ENCODE measurements at regions not wholly inside any gene's neighbourhood (a gene's known extent, or its start where the extent isn't known, plus 50 kb on each side); places are given as distances from the start of the nearest gene placed in this dataset.

DNA sequence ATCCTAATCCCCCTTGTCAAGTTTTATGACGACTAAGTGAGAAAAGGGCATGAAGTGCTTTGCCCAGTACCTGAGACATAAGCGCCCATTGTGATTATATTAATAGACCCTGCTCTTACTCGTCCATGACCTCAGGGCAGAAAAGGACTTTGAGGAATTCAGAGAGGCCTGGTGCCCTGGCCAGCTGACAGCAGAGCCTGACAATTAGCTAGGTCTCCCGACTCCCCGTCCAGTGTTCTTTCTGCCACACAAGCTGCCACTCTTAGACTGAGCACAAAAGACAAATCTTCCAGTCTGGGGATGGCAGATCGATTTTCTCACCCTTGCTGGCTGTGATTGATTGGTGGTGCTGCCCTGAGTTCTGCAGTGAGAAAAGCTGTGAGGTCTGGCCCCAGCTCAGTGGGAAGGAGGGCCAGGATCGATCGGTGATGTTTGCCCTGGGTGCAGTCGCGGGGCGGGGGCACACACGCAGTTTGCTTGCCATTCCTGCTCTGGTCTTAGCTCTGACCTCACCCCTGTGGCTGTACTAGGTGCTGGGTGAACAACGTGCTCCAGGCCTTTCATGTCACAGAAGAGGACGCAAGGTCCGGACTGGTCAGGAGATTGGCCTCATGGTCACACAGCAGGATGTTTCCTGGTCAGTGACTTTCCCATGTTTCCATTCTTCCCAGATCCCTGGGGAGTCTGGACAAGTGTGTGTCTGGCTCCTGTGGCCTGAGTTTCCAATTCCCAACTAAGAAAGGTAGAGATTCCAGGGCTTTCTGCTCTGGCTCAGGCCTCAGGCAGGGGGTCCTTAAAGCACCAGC, 67.4 kb upstream of the TLE3 start:
- no peak for DNase-seq

- no peak for DNase-seq
Observed at GRCh38 chr15:70164156-70164900, 66.6 kb upstream of the TLE3 start.

DNA sequence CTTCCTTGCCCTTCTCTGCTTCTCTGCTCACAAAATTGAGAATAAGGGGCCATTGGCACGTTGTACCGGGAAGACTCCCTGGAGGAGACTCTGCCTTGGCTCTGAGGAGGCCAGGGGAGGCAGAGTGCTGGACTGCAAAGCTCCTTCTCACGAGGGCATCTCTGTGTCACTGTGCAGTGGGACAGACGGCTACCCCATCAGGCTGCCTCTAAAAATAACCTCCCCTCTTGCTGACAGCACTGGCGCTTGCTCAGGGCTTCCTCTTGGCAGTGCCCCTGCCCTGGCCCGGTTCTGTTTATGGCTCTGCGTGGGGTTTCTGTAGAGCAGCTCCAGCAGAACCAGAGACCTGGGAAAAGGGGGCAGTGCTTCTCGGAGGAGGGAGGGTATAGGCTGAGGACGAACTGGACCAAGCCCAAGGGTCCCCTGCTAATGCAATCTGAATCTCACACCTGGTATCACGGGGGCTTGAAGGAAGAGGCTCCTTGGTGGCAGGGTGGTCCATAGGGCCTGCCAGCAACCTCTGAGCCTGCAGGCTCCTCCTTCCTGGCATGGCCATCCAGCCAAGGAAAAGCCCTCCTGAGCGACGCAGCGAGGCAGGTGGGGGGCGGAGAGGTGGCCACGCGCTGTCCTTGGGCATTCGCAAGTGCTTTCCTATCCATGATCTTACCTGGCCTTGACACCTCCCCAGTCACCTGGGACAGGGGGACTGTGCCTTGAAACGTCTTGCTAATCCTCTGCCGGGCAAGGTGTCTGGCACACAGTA, 63.3 kb upstream of the TLE3 start:
- DNase-seq = no peak

DNA sequence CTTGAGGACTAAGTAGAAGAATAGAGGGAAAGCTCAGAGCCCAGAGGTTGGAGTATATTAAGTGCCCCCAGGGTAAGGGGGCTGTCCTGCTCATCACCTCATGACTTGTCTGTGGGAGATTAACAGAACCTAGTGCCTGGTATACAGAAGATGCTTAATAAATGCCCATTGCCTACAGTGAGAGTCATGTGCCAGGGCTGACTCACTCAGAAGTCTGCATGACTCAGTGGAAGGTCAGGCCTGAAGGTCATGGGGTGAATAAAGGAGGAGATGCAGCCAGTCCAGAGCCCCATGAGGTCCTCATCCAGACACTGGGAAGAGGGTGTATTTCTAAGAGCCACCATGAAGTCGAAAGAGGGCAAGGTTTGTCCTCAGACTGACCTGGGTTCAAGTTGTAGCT, 62.5 kb upstream of the TLE3 start:
- DNase-seq = no peak

DNA sequence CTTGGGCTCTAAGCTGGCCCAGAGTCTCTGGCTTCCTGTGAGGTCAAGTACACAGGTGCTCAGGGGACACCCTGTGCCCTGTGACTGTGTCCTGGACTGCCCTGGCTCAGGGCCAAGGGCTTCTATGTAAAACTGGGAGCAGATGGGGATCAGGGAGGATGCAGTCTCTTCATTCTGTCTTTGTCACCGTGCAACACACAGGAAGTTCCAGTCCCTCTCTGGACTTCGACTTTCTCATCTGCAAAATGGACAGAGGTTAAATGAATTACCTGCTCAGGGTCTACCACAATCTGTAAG, 61.9 kb upstream of the TLE3 start:
- no peak for DNase-seq

GRCh38 chr15:70159001-70159712, 61.4 kb upstream of the TLE3 start:
- no peak for DNase-seq

DNA sequence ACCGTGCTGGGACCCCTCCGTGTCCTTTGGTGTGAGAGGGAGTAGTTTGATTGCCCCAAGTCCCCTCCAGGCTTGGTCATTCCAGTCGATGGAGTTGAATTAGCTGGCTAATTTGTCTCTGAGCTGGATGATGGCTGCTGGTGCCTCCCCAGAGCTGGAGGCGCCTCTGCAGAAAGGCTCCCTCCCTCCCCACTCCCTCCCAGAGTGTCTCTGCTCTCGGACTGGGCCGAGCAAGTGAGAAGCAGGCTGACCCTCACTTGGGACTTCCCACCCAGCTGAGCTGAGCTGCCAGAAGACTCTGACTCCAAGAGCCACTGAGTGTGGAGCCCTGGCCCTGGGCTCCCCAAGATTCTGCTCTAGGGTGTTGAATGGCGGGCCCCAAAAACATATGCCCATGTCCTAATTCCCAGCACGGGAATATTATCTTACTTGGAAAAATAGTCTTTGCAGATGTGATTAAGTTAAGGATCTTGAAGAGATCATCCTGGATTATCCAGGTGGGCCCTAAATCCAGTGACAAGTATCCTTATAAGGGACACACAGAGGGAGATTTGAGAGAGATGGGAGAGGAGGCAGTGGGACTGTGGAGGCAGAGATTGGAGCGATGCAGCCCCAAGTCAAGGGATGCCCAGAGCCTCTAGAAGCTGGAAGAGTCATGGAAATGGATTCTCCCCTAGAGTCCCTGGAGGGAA, 60.7 kb upstream of the TLE3 start:
- no peak for DNase-seq

- peak; percentile 15 for DNase-seq
Observed at GRCh38 chr15:70156671-70157271, 59.1 kb upstream of the TLE3 start.

DNA sequence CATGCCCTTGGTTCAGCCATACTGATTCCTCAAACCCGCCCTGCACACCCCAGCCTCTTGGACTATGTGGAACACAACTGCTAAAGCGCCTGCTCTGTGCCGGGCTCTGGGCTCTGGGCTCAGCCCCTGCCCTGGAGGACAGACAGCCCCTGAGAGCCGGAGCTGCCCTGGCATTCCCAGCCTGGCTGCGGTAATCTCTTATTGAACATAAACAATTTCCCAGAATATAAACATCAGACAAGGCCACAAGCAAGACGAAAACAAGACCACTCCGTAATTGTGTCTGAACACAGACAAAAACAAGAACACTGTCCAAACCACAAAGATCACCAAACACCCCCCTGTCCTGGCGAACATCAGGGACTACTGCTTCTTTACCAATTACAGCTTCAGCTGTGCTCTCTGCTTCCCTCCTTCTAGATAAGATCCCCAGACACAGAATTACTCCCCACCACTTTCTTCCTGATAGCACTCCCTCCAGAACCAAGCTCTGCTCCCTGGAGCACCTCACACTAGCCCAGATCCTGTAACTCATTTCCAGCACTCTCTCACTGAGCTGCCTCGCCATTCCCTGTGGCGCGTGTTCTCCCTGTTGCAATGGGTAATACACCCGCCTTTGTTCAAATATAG, 57.1 kb upstream of the TLE3 start:
- DNase-seq = no peak

DNA sequence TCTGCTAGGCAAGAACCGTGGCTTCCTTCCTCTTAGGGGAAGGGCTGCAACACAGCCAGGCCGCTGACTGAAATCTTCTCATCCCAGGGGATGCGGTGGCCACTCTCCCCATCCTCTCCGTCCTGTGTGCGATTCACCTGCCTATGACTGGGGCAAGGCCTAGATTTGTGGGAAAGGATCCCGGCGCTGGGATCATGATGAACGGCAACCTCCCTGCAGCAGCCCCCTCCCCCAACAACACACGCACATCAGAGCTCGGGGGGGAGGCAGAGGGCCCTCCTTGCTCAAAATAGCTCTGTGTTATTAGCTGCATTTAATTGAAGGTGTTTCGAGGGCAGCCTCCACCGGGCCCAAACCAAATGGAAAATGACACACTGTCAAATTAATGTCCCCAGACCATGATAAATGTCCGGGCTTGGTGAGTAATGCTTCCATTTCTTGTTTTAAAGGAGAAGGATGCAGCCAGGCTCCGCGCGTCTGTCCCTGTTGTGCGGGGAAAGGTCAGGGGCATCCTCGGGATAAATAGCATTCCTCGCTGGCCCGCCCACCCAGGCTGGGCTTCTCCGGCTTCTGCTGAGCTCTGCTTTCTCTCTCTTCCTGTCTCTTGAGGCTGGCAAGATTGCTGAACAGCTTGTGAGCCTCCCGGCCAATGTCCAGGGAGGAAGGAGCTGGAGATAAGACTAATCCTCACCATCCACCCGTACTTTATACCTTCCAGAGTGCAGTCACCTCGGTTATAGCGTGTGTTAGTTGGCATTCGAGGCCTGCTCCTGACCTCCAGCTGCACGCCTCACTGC, 56.4 kb upstream of the TLE3 start:
- no peak for DNase-seq

DNA sequence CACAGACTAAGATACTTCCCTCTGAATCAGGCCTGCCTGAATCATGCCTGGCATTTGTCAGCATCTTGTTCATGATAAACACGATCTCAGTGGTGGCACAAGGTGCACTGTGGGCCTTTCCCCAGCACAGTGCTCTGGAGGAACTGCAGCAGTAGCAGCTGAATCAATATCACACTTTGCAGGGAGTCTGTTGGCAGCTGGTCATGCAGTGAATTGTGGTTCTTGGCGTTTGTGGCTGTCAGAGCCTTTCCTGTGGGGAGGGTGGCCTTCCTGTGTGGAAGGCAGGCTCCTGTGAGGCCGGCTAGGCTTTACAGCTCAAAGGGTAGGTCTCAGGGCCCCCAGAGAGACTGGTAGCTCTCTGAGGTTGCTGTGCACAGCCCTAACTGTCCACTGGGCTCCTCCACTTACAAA, 54.4 kb upstream of the TLE3 start:
- DNase-seq = peak; percentile 39

- DNase-seq = no peak
Observed at GRCh38 chr15:70151462-70151861, 53.7 kb upstream of the TLE3 start.

DNA sequence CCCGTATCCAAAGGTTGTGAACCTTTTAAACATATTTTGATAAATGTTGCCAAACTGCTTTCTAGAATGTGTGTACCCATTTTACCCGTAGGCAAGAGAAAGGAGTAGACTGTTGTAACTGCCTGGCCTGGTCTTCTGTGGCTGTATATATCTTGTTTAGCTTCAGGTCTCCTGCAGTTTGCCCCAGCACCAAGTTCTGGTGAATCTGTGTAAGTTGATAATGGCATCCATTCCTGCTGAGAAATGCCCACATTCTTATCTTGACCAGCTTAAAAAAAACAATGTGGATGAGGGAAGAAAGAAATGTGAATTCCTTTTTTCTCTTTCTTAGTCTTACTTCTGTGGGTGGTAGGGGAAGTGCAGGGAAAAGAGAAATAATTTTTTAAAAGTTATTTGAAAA, 53.3 kb upstream of the TLE3 start:
- DNase-seq = no peak

- no peak for DNase-seq
Observed at GRCh38 chr15:70150405-70150747, 52.7 kb upstream of the TLE3 start.

DNA sequence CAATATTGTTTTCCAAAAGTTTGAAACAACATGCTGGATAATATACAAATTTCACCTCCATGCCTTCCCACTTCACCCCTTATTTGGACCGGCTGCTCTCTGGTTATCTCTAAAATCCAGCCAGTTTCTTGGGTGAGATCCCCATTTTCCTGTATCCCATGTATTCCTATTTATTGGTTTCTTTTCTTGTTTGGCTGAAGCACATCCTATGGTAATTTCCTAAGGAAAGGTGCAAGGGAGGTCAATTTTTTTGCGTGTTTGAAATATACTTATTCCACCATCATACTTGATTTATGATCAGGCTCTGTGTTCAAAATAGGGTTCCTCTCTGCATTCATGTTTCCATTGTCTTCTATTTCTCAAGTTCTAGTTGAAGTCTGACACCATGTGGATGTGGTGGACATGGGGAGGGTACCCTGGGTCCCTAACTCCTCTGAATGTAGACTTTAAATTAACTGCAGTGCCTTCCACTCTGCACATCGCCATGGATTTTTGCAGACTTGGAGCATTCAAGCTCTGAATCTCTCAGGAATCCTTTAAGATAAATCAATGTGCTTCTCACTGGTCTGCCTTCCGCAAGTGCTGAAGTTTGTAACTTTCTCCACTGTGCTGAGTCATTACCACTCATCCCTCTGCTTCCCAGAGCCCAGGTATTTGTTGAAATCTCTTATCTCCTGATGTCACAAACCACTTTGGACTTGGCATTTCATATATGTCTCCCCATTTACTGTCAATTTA, 52.1 kb upstream of the TLE3 start:
- no peak for DNase-seq

- no peak for DNase-seq
Observed at GRCh38 chr15:70147778-70148177, 50.1 kb upstream of the TLE3 start.
